ENCODE measurements at regions not wholly inside any gene's neighbourhood (a gene's known extent, or its start where the extent isn't known, plus 50 kb on each side); places are given as distances from the start of the nearest gene placed in this dataset.

GRCh38 chr19:30271816-30272215 lies 100.4 kb upstream of the ZNF536 start:
- CTCF ChIA-PET, result no interaction called here
- POLR2A ChIA-PET, result no interaction called here
- H3K9me3 ChIP-seq (ENCODE audit: control insufficient read depth, insufficient read depth, low read length), result peaks cover 16% of the 10 kb centered on the region
- H3K27me3 ChIP-seq (ENCODE audit: control insufficient read depth, insufficient read depth, low read length), result no peaks in the 10 kb centered on the region
- TF ChIP-seq, protein P1, sequence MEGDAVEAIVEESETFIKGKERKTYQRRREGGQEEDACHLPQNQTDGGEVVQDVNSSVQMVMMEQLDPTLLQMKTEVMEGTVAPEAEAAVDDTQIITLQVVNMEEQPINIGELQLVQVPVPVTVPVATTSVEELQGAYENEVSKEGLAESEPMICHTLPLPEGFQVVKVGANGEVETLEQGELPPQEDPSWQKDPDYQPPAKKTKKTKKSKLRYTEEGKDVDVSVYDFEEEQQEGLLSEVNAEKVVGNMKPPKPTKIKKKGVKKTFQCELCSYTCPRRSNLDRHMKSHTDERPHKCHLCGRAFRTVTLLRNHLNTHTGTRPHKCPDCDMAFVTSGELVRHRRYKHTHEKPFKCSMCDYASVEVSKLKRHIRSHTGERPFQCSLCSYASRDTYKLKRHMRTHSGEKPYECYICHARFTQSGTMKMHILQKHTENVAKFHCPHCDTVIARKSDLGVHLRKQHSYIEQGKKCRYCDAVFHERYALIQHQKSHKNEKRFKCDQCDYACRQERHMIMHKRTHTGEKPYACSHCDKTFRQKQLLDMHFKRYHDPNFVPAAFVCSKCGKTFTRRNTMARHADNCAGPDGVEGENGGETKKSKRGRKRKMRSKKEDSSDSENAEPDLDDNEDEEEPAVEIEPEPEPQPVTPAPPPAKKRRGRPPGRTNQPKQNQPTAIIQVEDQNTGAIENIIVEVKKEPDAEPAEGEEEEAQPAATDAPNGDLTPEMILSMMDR (IDR thresholded peaks at IDR 0.05; ENCODE audit: low read depth, low read length), result no peak
- H3K4me3 ChIP-seq (ENCODE audit: low read depth, low read length), result no peak overlapping the region
- no peak for DNase-seq (ENCODE audit: low read depth, low spot score)
- no peak overlapping the region for H3K27ac ChIP-seq (ENCODE audit: low read depth, low read length)

DNA sequence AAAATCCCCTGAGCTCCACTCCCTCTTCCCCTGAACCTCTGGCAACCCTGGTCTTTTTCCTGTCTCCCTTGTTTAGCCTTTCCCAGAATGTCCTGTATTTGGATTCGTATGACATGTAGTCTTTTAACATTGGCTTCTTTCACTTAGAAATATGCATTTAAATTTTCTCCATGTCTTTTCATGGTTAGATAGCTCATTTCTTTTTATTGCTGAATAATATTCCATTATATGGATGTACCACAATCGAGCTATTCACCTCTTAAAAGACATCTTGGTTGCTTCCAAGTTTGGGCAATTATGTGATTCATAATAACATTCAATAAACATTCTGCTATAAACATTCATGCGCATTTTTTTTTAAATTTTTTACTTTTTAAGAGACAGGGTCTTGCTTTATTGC lies 99.6 kb upstream of the ZNF536 start:
- no peak for DNase-seq (ENCODE audit: low read depth, low spot score)
- Histone ChIP-seq H3K27ac (ENCODE audit: low read depth, low read length) (no peak overlapping the region), H3K27me3 (ENCODE audit: control insufficient read depth, insufficient read depth, low read length) (no peaks in the 10 kb centered on the region), H3K4me3 (ENCODE audit: low read depth, low read length) (no peak overlapping the region), H3K9me3 (ENCODE audit: control insufficient read depth, insufficient read depth, low read length) (peaks cover 18% of the 10 kb centered on the region)
- TF ChIP-seq, protein P1 (IDR thresholded peaks at IDR 0.05; ENCODE audit: low read depth, low read length), result no peak
- CTCF ChIA-PET, result no interaction called here
- POLR2A ChIA-PET, result no interaction called here

DNA sequence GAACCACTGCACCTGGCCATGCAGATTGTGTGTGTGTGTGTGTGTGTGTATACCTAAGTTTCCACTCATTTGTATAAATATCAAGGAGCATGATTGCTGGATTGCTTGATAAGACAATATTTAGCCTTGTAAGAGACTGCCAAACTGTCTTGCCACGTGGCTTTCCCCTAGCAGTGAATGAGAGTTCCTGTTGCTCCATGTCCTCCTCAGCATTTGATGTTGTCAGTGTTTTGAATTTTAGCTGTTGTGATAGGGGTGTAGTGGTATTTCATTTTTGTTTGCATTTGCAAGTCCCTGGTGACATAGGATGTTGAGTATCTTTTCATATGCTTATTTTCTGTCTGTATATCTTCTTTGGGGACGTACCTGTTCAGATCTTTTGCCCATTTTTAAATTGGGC lies 99.0 kb upstream of the ZNF536 start:
- POLR2A ChIA-PET, result no interaction called here
- no peak for DNase-seq (ENCODE audit: low read depth, low spot score)
- CTCF ChIA-PET, result no interaction called here

DNA sequence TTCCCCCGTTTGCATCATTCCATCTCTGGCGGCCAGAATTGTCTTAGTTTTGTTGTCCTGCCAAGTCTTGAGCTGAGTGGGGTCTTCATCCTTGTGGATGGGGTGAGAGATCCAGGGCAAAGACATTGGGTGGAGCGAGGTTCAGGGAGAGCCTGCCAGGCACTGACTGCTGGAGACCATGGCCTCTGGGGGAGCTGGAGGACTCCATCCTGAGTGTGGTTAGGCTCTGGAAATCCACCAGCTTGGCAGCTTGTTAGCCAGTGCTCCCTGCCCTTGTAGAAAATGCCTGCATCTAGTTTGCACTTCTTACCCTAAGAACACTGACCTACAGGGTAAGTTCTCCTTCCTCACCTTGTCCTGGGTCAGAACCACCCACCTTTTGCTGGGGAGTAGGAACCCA lies 97.2 kb upstream of the ZNF536 start:
- ChIA-PET CTCF (no interaction called here), POLR2A (no interaction called here)
- H3K27me3 ChIP-seq (ENCODE audit: control insufficient read depth, insufficient read depth, low read length), result no peaks in the 10 kb centered on the region
- TF ChIP-seq, protein P1 (IDR thresholded peaks at IDR 0.05; ENCODE audit: low read depth, low read length), result no peak
- peaks cover 30% of the 10 kb centered on the region for H3K9me3 ChIP-seq (ENCODE audit: control insufficient read depth, insufficient read depth, low read length)
- no peak overlapping the region for H3K4me3 ChIP-seq (ENCODE audit: low read depth, low read length)
- H3K27ac ChIP-seq (ENCODE audit: low read depth, low read length), result no peak overlapping the region
- DNase-seq (ENCODE audit: low read depth, low spot score), result no peak

More for the DNA sequence above, 99.0 kb upstream of the ZNF536 start:
- TF ChIP-seq, protein P1 (IDR thresholded peaks at IDR 0.05; ENCODE audit: low read depth, low read length), result no peak
- Histone ChIP-seq H3K4me3 (ENCODE audit: low read depth, low read length) (no peak overlapping the region), H3K9me3 (ENCODE audit: control insufficient read depth, insufficient read depth, low read length) (peaks cover 25% of the 10 kb centered on the region), H3K27me3 (ENCODE audit: control insufficient read depth, insufficient read depth, low read length) (no peaks in the 10 kb centered on the region), H3K27ac (ENCODE audit: low read depth, low read length) (no peak overlapping the region)

- Histone ChIP-seq H3K4me3 (ENCODE audit: low read depth, low read length) (no peak overlapping the region), H3K27me3 (ENCODE audit: control insufficient read depth, insufficient read depth, low read length) (no peaks in the 10 kb centered on the region), H3K9me3 (ENCODE audit: control insufficient read depth, insufficient read depth, low read length) (peaks cover 42% of the 10 kb centered on the region), H3K27ac (ENCODE audit: low read depth, low read length) (no peak overlapping the region)
- ChIA-PET CTCF (no interaction called here), POLR2A (no interaction called here)
- DNase-seq (ENCODE audit: low read depth, low spot score), result no peak
- TF ChIP-seq, protein P1 (IDR thresholded peaks at IDR 0.05; ENCODE audit: low read depth, low read length), result no peak
Observed at GRCh38 chr19:30276011-30276882, 95.9 kb upstream of the ZNF536 start.

All from AG04450 (cell line).